ENCODE measurements at regions not wholly inside any gene's neighbourhood (a gene's known extent, or its start where the extent isn't known, plus 50 kb on each side); places are given as distances from the start of the nearest gene placed in this dataset.

DNA sequence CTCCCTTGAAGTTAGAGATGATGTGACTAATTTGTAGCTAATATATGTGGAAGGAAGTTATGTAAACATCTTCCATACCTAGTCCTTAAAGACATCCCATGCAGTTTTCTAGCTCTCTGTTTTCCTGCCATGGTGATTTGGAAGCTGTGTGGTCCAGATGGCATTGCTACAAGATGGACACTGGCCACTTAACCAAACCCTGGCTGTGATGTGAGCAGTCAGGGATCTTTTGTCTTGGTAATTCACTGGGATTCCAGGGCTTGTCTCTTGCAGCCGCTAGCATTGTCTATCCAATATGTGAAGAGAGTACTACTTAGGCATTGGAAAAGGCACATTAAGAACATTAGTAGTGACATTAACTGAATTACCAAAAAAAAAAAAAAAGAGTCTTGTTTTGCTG lies 139.9 kb upstream of the DOCK10 start:
- Mint-ChIP-seq H3K4me3 (no peak overlapping the region), H3K27ac (no peak overlapping the region), H3K9me3 (no peaks in the 10 kb centered on the region), H3K4me1 (ENCODE audit: low read depth) (peaks cover 16% of the 10 kb centered on the region), H3K36me3 (ENCODE audit: low read depth) (no peaks in the 10 kb centered on the region), H3K27me3 (no peaks in the 10 kb centered on the region)
- Histone ChIP-seq H3K27me3 (ENCODE audit: control insufficient read depth in 1 of 2, insufficient read depth in 2 of 2, low read length in 2 of 2) (no peaks in the 10 kb centered on the region), H3K4me1 (ENCODE audit: insufficient read depth, low read length) (no peaks in the 10 kb centered on the region), H3K4me3 (ENCODE audit: low read length) (no peak overlapping the region), H3K27ac (ENCODE audit: low read depth in 1 of 2, low read length in 2 of 2) (no peak overlapping the region), H3K36me3 (ENCODE audit: insufficient read depth, low read length) (no peaks in the 10 kb centered on the region), H3K9me3 (ENCODE audit: control insufficient read depth in 1 of 2, insufficient read depth in 1 of 2, low read length in 2 of 2) (no peaks in the 10 kb centered on the region)
- intact Hi-C loops (cut with DNase I, micrococcal nuclease) = no loop called here
- TF ChIP-seq, protein P1, sequence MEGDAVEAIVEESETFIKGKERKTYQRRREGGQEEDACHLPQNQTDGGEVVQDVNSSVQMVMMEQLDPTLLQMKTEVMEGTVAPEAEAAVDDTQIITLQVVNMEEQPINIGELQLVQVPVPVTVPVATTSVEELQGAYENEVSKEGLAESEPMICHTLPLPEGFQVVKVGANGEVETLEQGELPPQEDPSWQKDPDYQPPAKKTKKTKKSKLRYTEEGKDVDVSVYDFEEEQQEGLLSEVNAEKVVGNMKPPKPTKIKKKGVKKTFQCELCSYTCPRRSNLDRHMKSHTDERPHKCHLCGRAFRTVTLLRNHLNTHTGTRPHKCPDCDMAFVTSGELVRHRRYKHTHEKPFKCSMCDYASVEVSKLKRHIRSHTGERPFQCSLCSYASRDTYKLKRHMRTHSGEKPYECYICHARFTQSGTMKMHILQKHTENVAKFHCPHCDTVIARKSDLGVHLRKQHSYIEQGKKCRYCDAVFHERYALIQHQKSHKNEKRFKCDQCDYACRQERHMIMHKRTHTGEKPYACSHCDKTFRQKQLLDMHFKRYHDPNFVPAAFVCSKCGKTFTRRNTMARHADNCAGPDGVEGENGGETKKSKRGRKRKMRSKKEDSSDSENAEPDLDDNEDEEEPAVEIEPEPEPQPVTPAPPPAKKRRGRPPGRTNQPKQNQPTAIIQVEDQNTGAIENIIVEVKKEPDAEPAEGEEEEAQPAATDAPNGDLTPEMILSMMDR (IDR thresholded peaks at IDR 0.05) = no peak
- POLR2A ChIA-PET = no interaction called here
- CTCF ChIA-PET = interaction anchor here (0.6 kb wide), 2 partner anchors 11 to 1616 kb away, joined by 3 read pairs; no protein-coding TSS in a partner anchor
- DNase-seq (no peak), ATAC-seq (ENCODE audit: poor library complexity) (no peak)

DNA sequence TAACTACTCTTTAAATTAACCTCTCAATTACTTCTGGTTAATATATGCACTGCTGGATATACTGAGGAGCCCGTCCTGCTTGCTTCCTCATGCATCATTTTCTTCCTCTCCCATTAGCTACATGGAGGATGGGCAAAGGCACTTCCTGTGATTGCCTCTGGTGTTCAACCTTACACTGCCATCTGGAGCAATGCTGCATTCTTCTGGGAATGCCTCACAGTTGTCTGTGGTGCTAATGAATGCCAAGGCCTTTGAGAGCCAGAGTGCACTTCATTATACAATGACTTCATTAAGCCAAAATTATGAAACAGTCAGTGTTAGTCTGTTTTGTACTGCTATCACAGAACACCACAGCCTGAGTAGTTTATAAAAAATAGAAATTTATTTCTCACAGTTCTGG lies 134.8 kb upstream of the DOCK10 start:
- H3K9me3 ChIP-seq (ENCODE audit: control insufficient read depth in 1 of 2, insufficient read depth in 1 of 2, low read length in 2 of 2) = no peaks in the 10 kb centered on the region
- DNase-seq (peak in 2 of 14 experiments; percentile 10 to 23), ATAC-seq (ENCODE audit: poor library complexity) (no peak)
- no peak overlapping the region for H3K4me3 Mint-ChIP-seq
- no peak overlapping the region for H3K27ac Mint-ChIP-seq
- peaks cover under 1% of the 10 kb centered on the region for H3K4me1 Mint-ChIP-seq (ENCODE audit: low read depth)
- no peaks in the 10 kb centered on the region for H3K36me3 ChIP-seq (ENCODE audit: insufficient read depth, low read length)
- H3K4me1 ChIP-seq (ENCODE audit: insufficient read depth, low read length) = no peaks in the 10 kb centered on the region
- H3K27me3 ChIP-seq (ENCODE audit: control insufficient read depth in 1 of 2, insufficient read depth in 2 of 2, low read length in 2 of 2) = no peaks in the 10 kb centered on the region
- H3K9me3 Mint-ChIP-seq = no peaks in the 10 kb centered on the region
- no peaks in the 10 kb centered on the region for H3K36me3 Mint-ChIP-seq (ENCODE audit: low read depth)
- TF ChIP-seq, protein P1 (IDR thresholded peaks at IDR 0.05) = no peak
- POLR2A ChIA-PET = no interaction called here
- H3K27ac ChIP-seq (ENCODE audit: low read depth in 1 of 2, low read length in 2 of 2) = no peak overlapping the region
- CTCF ChIA-PET = no interaction called here
- H3K4me3 ChIP-seq (ENCODE audit: low read length) = no peak overlapping the region
- intact Hi-C loops (cut with DNase I, micrococcal nuclease) = no loop called here
- H3K27me3 Mint-ChIP-seq = no peaks in the 10 kb centered on the region

DNA sequence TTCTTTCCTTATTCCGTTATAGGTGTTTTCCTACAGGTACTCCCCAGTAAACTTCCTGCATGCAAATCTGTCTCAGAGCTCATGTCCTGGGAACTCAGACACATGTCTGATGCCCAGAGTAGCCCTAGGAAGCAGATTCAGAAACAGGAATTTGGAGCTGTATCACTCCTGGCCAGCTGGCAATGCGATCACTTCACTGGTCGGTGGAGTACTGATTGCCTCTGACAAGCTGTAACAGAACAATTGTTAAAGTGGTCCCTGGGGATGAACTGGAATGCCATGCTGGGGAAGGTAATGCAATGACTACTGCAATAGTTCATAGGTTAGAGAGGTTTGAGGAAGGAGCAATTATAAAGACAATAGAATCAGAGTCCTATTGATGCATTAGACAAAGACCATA lies 131.6 kb upstream of the DOCK10 start:
- H3K9me3 ChIP-seq (ENCODE audit: control insufficient read depth in 1 of 2, insufficient read depth in 1 of 2, low read length in 2 of 2) = no peaks in the 10 kb centered on the region
- DNase-seq (no peak), ATAC-seq (ENCODE audit: poor library complexity) (no peak)
- H3K27ac ChIP-seq (ENCODE audit: low read depth in 1 of 2, low read length in 2 of 2) = no peak overlapping the region
- no peaks in the 10 kb centered on the region for H3K9me3 Mint-ChIP-seq
- no peak overlapping the region for H3K4me3 ChIP-seq (ENCODE audit: low read length)
- H3K36me3 ChIP-seq (ENCODE audit: insufficient read depth, low read length) = no peaks in the 10 kb centered on the region
- H3K4me1 ChIP-seq (ENCODE audit: insufficient read depth, low read length) = no peaks in the 10 kb centered on the region
- H3K27me3 ChIP-seq (ENCODE audit: control insufficient read depth in 1 of 2, insufficient read depth in 2 of 2, low read length in 2 of 2) = no peaks in the 10 kb centered on the region
- no peak overlapping the region for H3K27ac Mint-ChIP-seq
- H3K4me3 Mint-ChIP-seq = no peak overlapping the region
- CTCF ChIA-PET = no interaction called here
- intact Hi-C loops (cut with DNase I, micrococcal nuclease) = no loop called here
- no peaks in the 10 kb centered on the region for H3K4me1 Mint-ChIP-seq (ENCODE audit: low read depth)
- TF ChIP-seq, protein P1 (IDR thresholded peaks at IDR 0.05) = no peak
- POLR2A ChIA-PET = no interaction called here
- no peaks in the 10 kb centered on the region for H3K36me3 Mint-ChIP-seq (ENCODE audit: low read depth)
- H3K27me3 Mint-ChIP-seq = no peaks in the 10 kb centered on the region
